Cardiac fibroblast (primary cell): ENCODE measurements at regions not wholly inside any gene's neighbourhood (a gene's known extent, or its start where the extent isn't known, plus 50 kb on each side); places are given as distances from the start of the nearest gene placed in this dataset.
"Not testable (repeated sequence)": the region's sequence is repeated elsewhere in the genome, so short reads cannot be mapped to it uniquely, and the experiment has no call there.

Source experiments
- DNase-seq, 2 donors: peaks; one replicate each; pipeline versions ENCODE4 v3.0.0 to v3.0.0-alpha.2; 2010; ENCODE audit warnings: low read depth in 2 of 2
- H3K4me3 ChIP-seq, 2 donors: replicated peaks in 1 of 2; 1 replicate in 1 of 2; 2 replicates in 1 of 2; pipeline ENCODE4 v1.5.1; 2011; ENCODE audit warnings: low read depth in 2 of 2, low read length in 2 of 2, mild to moderate bottlenecking in 2 of 2, moderate library complexity in 1 of 2
- CTCF ChIP-seq: IDR thresholded peaks from one replicate; pipeline ENCODE4 v1.5.1; 2011; ENCODE audit warnings: low read depth, mild to moderate bottlenecking, low read length, inconsistent platforms

GRCh38 chr1:115445090-115445489 lies 107.0 kb upstream of the NGF start:
- no peak for TF ChIP-seq CTCF
- H3K4me3 ChIP-seq: no peak overlapping the region
- no peak for DNase-seq

- no peak for TF ChIP-seq CTCF
- H3K4me3 ChIP-seq: no peak overlapping the region
- no peak for DNase-seq
These were observed 102.7 kb upstream of the NGF start for GRCh38 chr1:115440733-115441132.

- not testable (repeated sequence) for DNase-seq, H3K4me3 ChIP-seq
These were observed 101.5 kb upstream of the NGF start for GRCh38 chr1:115439520-115439919.

- DNase-seq: no peak
- no peak for TF ChIP-seq CTCF
- no peak overlapping the region for H3K4me3 ChIP-seq
These were observed 99.1 kb upstream of the NGF start for GRCh38 chr1:115437196-115437595.

- no peak for DNase-seq
- no peak overlapping the region for H3K4me3 ChIP-seq
- TF ChIP-seq CTCF: no peak
These were observed 98.5 kb upstream of the NGF start for GRCh38 chr1:115436596-115436995.

GRCh38 chr1:115433483-115433882 lies 95.4 kb upstream of the NGF start:
- DNase-seq: peak in 1 of 2 donors; percentile 50
- no peak overlapping the region for H3K4me3 ChIP-seq
- TF ChIP-seq CTCF: no peak

GRCh38 chr1:115432061-115432460 lies 94.0 kb upstream of the NGF start:
- DNase-seq: peak; percentile 53 to 56
- TF ChIP-seq CTCF: no peak

More at GRCh38 chr1:115432061-115432460, 94.0 kb upstream of the NGF start:
- no peak overlapping the region for H3K4me3 ChIP-seq
